ENCODE measurements at regions not wholly inside any gene's neighbourhood (a gene's known extent, or its start where the extent isn't known, plus 50 kb on each side); places are given as distances from the start of the nearest gene placed in this dataset.

DNA sequence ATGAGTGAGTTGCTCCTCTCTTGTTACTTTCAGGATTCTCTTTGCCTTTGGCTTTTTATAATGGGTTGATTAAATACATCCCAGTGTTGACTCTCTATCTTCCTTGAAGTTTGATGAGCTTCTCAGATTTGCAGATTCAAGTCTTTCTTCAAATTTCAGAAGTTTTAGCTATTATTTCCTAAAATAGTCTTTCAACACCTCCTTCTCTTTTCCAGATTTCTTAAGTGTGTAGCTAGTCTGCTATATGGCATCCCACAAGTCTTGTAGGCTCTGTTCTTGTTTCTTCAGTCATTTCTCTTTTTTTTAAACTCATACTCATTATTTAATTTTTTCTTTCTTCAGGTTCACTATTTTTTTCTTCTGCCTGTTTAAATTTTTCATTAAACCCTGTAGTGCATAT lies 287.7 kb upstream of the CNTNAP5 start:
- POLR2A ChIA-PET: no interaction called here
- TF ChIP-seq CTCF (IDR thresholded peaks at IDR 0.05; ENCODE audit: insufficient read depth, low read depth, low read length): no peak
- Histone ChIP-seq H3K4me3 (ENCODE audit: low read depth, low read length) (no peak overlapping the region), H3K36me3 (ENCODE audit: control insufficient read depth, insufficient read depth, low read length) (no peaks in the 10 kb centered on the region), H3K27me3 (ENCODE audit: control insufficient read depth, insufficient read depth, low read length) (no peaks in the 10 kb centered on the region)
- CTCF ChIA-PET: no interaction called here
- DNase-seq (ENCODE audit: low read depth): no peak

GRCh38 chr2:123738643-123739042 lies 286.4 kb upstream of the CNTNAP5 start:
- ChIA-PET POLR2A (no interaction called here), CTCF (interaction anchor here (0.6 kb wide), 1 partner anchor 49 kb away, joined by 6 read pairs; no protein-coding TSS in a partner anchor)
- TF ChIP-seq CTCF (IDR thresholded peaks at IDR 0.05; ENCODE audit: insufficient read depth, low read depth, low read length): no peak
- Histone ChIP-seq H3K36me3 (ENCODE audit: control insufficient read depth, insufficient read depth, low read length) (no peaks in the 10 kb centered on the region), H3K4me3 (ENCODE audit: low read depth, low read length) (no peak overlapping the region), H3K27me3 (ENCODE audit: control insufficient read depth, insufficient read depth, low read length) (no peaks in the 10 kb centered on the region)
- DNase-seq (ENCODE audit: low read depth): no peak

DNA sequence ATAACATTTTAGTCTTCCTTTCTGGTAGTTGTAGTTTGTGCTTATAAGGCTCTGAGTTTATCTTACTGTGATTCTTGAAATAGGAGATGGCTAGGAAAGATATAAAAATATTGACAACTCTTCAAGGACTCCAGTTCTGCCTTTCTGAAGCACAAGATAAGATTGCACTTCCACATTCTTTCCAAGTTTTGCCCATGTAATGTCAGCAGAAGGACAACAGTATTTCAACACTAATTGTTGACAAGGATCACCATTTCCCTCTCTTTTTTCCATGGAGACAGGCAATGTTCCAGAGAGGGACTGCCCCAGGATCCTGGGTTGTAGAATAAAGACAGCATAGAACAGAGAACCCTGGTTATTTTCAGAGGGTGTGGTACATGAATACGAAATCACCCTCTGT lies 279.1 kb upstream of the CNTNAP5 start:
- no peak for DNase-seq (ENCODE audit: low read depth)
- no peaks in the 10 kb centered on the region for H3K27me3 ChIP-seq (ENCODE audit: control insufficient read depth, insufficient read depth, low read length)
- POLR2A ChIA-PET: no interaction called here
- no peak overlapping the region for H3K4me3 ChIP-seq (ENCODE audit: low read depth, low read length)
- CTCF ChIA-PET: no interaction called here
- TF ChIP-seq CTCF (IDR thresholded peaks at IDR 0.05; ENCODE audit: insufficient read depth, low read depth, low read length): no peak
- H3K36me3 ChIP-seq (ENCODE audit: control insufficient read depth, insufficient read depth, low read length): no peaks in the 10 kb centered on the region

- TF ChIP-seq CTCF (IDR thresholded peaks at IDR 0.05; ENCODE audit: insufficient read depth, low read depth, low read length): no peak
- Histone ChIP-seq H3K27me3 (ENCODE audit: control insufficient read depth, insufficient read depth, low read length) (no peaks in the 10 kb centered on the region), H3K4me3 (ENCODE audit: low read depth, low read length) (no peak overlapping the region), H3K36me3 (ENCODE audit: control insufficient read depth, insufficient read depth, low read length) (no peaks in the 10 kb centered on the region)
- DNase-seq (ENCODE audit: low read depth): no peak
- CTCF ChIA-PET: no interaction called here
- POLR2A ChIA-PET: no interaction called here
These were observed 277.8 kb upstream of the CNTNAP5 start for GRCh38 chr2:123747326-123747725.

- CTCF ChIA-PET: no interaction called here
- Histone ChIP-seq H3K36me3 (ENCODE audit: control insufficient read depth, insufficient read depth, low read length) (no peaks in the 10 kb centered on the region), H3K27me3 (ENCODE audit: control insufficient read depth, insufficient read depth, low read length) (no peaks in the 10 kb centered on the region), H3K4me3 (ENCODE audit: low read depth, low read length) (no peak overlapping the region)
- POLR2A ChIA-PET: no interaction called here
- no peak for TF ChIP-seq CTCF (IDR thresholded peaks at IDR 0.05; ENCODE audit: insufficient read depth, low read depth, low read length)
- no peak for DNase-seq (ENCODE audit: low read depth)
These were observed 262.9 kb upstream of the CNTNAP5 start for GRCh38 chr2:123762221-123762620.

Data from BJ (cell line).